Stomach (tissue), 8 donors: ENCODE measurements at regions not wholly inside any gene's neighbourhood (a gene's known extent, or its start where the extent isn't known, plus 50 kb on each side); places are given as distances from the start of the nearest gene placed in this dataset.

Source experiments
- DNase-seq, 2 donors: peaks; one replicate each; pipeline versions ENCODE4 v3.0.0 to v3.0.0-alpha.2; 2013 to 2019
- H3K27ac ChIP-seq, 5 donors: fragments of 200-600 bp in 4 of 5; sonication (generic) in 4 of 5; one replicate each; pipeline ENCODE4 v1.5.1; 2013 to 2019; ENCODE audit warnings: mild to moderate bottlenecking in 1 of 5, moderate library complexity in 1 of 5
- H3K27me3 ChIP-seq, 3 donors: fragments of 200-600 bp; sonication (generic); one replicate each; pipeline ENCODE4 v1.5.1; 2017 to 2019; ENCODE audit warnings: mixed run types in 1 of 3
- H3K36me3 ChIP-seq, 4 donors: fragments of 200-600 bp; sonication (generic); 1 replicate in 3 of 4; 2 replicates in 1 of 4; pipeline ENCODE4 v1.5.1; 2016 to 2019
- H3K4me1 ChIP-seq, 4 donors: fragments of 200-600 bp; sonication (generic); one replicate each; pipeline ENCODE4 v1.5.1; 2016 to 2019
- H3K4me3 ChIP-seq, 4 donors: fragments of 200-600 bp; sonication (generic) in 3 of 4; one replicate each; pipeline ENCODE4 v1.5.1; 2016 to 2019; ENCODE audit warnings: mild to moderate bottlenecking in 1 of 4
- H3K9me3 ChIP-seq, 4 donors: fragments of 200-600 bp; sonication (generic); one replicate each; pipeline ENCODE4 v1.5.1; 2016 to 2019
- EP300 ChIP-seq: sonication (generic); formaldehyde crosslinking; IDR thresholded peaks from one replicate; pipeline ENCODE4 v1.6.1; 2017; ENCODE audit warnings: antibody characterized with exemption
- POLR2A ChIP-seq, 4 donors: fragments of 450-650 bp; IDR thresholded peaks; one replicate each; pipeline ENCODE4 v1.6.1; 2016; ENCODE audit warnings: antibody characterized with exemption in 4 of 4, control low read depth in 2 of 4, mild to moderate bottlenecking in 1 of 4, moderate library complexity in 1 of 4
- POLR2AphosphoS5 ChIP-seq, 3 donors: sonication (generic); formaldehyde crosslinking; IDR thresholded peaks; one replicate each; pipeline ENCODE4 v1.6.1; 2016; ENCODE audit warnings: antibody characterized with exemption in 3 of 3
- WGBS, 5 donors: extraction: QIAGEN DNeasy Blood & Tissue Kit in 3 of 5; methylation state at CpG; one replicate each; pipeline versions ENCODE4 v1.1.5 to v1.1.7; 2013 to 2018; 5-methylcytosine and 5-hydroxymethylcytosine counted together
- intact Hi-C: fragments of 100-400 bp; cut with DNase I; formaldehyde crosslinking; loops from one replicate; pipeline ENCODE4 v1.15.1; 2023; ENCODE audit warnings: low total_unique reads
- TF ChIP-seq, protein P1 (sequence below), 7 experiments: fragments of 450-650 bp in 4 of 7; fragments of 200-600 bp in 3 of 7; sonication (generic) in 3 of 7; IDR thresholded peaks; one replicate each; pipeline ENCODE4 v1.5.1; 2016 to 2019; ENCODE audit warnings: antibody characterized with exemption in 7 of 7, control low read depth in 2 of 7, mild to moderate bottlenecking in 1 of 7
- donor health status: healthy with polysubstance abuse.
- donor health status: Bipolar disorder and iron deficiency.
- donor health status: healthy.

DNA sequence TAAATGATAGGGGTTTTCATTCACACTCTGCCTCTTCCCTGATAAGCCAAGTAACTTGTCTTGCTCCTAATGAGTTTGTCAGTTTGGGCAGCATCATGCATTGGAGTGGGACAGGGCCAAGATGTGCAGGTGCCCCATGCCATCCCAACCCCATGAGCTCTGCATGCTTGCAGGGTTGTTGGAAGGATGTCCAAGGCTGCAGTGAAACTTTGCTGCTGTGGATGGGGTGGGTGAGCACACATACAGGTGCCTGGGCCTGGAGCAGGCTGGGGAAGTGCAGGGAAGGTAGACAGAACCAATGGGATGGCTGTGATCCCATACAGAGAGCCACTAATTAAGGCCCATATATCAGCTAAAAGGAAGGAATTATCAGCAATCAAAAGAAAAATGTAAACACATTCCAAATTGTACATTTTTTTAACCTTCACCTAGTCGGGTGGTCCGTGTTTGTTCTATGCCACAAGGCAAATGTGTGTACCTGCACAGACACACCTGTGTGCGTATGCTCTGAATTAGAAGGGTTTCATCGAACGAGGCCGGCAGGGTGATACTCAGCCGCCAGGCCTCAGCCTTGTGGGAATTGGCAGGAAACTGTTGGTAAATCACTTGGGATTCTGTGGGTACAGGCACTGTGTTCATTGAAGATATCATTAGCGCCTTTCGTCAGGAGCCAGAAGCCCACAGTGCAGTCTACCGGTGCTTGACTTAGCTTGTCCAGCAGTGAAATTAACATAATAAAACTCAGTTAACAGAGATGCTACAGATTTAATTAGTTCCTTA, 342.9 kb downstream of the MYCN start:
- 46 to 74% (median 58%) methylated on average over 10 of the region's 10 CpGs for WGBS, 5 donors
- H3K4me1 ChIP-seq: peaks cover 0 to 5% (median 0%) of the 10 kb centered on the region in 4 donors
- TF ChIP-seq EP300 (no peak), POLR2AphosphoS5 (IDR thresholded peaks at IDR 0.05) (no peak), POLR2A (IDR thresholded peaks at IDR 0.05) (no peak)
- TF ChIP-seq, protein P1, sequence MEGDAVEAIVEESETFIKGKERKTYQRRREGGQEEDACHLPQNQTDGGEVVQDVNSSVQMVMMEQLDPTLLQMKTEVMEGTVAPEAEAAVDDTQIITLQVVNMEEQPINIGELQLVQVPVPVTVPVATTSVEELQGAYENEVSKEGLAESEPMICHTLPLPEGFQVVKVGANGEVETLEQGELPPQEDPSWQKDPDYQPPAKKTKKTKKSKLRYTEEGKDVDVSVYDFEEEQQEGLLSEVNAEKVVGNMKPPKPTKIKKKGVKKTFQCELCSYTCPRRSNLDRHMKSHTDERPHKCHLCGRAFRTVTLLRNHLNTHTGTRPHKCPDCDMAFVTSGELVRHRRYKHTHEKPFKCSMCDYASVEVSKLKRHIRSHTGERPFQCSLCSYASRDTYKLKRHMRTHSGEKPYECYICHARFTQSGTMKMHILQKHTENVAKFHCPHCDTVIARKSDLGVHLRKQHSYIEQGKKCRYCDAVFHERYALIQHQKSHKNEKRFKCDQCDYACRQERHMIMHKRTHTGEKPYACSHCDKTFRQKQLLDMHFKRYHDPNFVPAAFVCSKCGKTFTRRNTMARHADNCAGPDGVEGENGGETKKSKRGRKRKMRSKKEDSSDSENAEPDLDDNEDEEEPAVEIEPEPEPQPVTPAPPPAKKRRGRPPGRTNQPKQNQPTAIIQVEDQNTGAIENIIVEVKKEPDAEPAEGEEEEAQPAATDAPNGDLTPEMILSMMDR (IDR thresholded peaks at IDR 0.05): no peak
- H3K36me3 ChIP-seq: no peaks in the 10 kb centered on the region
- intact Hi-C loops: loop anchor here (10.0 kb wide), 1 partner anchor 348 kb away; no protein-coding TSS in a partner anchor
- DNase-seq: peak in 1 of 2 donors; percentile 18
- H3K27ac ChIP-seq: no peak overlapping the region
- no peaks in the 10 kb centered on the region for H3K27me3 ChIP-seq
- H3K9me3 ChIP-seq: no peaks in the 10 kb centered on the region
- H3K4me3 ChIP-seq: no peak overlapping the region

DNA sequence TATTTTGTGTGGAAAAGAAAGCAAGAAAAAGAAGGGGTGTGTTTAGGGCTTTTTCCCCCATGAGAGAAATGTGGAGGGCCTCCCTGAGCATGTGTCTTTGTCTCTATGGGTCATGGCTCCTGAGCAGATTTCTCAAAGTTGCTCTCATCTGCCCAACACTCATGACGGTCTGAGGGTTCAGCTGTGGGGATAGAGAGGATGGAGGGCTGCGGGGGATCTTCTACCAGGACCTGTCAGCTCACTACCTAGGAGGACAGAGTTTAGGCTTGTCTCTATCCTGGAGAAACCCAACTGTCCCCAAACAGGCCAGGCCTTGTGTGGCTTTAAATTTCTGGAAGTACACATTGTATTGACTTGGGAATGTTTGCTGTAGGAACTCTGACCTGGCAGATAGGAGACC, 342.2 kb downstream of the MYCN start:
- 78 to 89% (median 85%) methylated on average over 2 of the region's 2 CpGs for WGBS, 5 donors
- intact Hi-C loops: loop anchor here (10.0 kb wide), 1 partner anchor 348 kb away; no protein-coding TSS in a partner anchor
- Histone ChIP-seq H3K4me3 (no peak overlapping the region), H3K27ac (no peak overlapping the region), H3K4me1 (peaks cover 0 to 5% (median 0%) of the 10 kb centered on the region in 4 donors), H3K9me3 (no peaks in the 10 kb centered on the region), H3K27me3 (no peaks in the 10 kb centered on the region), H3K36me3 (no peaks in the 10 kb centered on the region)
- DNase-seq: no peak
- TF ChIP-seq EP300 (no peak), POLR2A (IDR thresholded peaks at IDR 0.05) (no peak), POLR2AphosphoS5 (IDR thresholded peaks at IDR 0.05) (no peak)
- TF ChIP-seq, protein P1 (IDR thresholded peaks at IDR 0.05): no peak

DNA sequence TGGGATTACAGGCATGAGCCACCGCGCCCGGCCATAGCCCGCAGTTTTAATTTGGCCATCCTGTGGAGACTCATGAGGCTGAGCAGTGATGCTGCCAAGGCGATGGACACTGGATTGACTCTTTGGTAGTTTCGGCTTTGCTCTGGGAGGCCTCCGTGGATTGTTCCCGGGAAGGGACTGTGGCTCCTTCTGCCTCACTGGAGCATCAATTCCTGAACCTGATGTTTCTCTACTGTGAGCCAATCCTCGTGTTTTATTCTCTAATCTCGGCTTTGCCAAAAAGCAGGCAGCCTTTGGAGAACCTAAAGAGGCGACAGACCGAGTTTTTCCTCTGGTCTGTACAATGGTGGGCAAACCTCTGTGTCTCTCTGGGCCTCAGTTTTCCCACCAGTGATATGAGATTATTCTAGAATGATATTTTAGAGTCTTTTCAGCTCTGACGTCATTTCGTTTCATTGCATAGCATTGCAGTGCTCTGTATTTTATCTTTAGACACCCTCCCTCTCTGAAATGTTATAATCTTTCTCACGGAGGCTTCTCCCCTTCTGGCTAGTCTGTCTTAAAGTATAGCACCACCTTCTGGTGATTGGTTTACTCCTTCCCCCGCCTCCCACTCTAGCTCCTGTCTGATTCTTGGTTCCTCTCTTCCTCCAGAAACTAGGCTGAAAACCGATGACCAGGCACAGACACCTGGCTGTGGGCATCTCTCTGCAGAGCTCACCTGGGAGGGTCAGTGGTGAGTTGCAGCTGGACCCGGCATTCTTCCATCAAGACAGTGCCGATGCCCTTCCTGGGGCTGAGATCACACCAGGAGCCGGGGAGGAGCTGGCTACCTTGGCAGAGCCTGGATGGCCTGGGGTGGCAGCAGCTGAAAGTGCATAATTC, 341.3 kb downstream of the MYCN start:
- Histone ChIP-seq H3K36me3 (no peaks in the 10 kb centered on the region), H3K27me3 (no peaks in the 10 kb centered on the region), H3K27ac (no peak overlapping the region), H3K9me3 (no peaks in the 10 kb centered on the region), H3K4me3 (no peak overlapping the region), H3K4me1 (peaks cover 0 to 5% (median 0%) of the 10 kb centered on the region in 4 donors)
- peak; percentile 38 to 76 for DNase-seq
- 53 to 62% (median 57%) methylated on average over 17 to 20 of the region's 20 CpGs for WGBS, 5 donors
- TF ChIP-seq POLR2AphosphoS5 (IDR thresholded peaks at IDR 0.05) (no peak), EP300 (no peak)
- TF ChIP-seq, protein P1 (IDR thresholded peaks at IDR 0.05): peak in 5 of 7 experiments; percentile 28 to 52 (median 45)
- intact Hi-C loops: loop anchor here (10.0 kb wide), 1 partner anchor 347 kb away; no protein-coding TSS in a partner anchor

DNA sequence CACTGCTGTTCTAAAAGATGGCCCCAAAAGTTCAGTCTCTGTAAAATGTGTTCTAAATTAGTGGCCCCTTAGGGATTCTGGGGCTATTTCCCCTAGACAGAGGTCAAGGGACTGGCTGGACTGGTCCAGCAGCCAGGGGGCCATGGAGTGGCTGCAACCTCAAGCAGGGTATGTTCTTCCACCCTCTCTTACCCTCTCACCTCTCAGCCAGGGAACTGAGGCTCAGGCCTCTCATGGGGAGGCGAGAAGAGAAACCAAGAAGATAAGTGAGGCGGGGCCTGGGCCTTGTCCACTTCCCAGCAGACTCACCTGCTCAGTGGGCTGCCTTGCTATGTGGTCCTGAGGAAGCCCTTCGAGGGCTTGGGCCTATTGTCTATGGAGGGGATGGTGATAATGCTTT, 339.7 kb downstream of the MYCN start:
- TF ChIP-seq POLR2AphosphoS5 (IDR thresholded peaks at IDR 0.05) (no peak), POLR2A (IDR thresholded peaks at IDR 0.05) (no peak), EP300 (no peak)
- TF ChIP-seq, protein P1 (IDR thresholded peaks at IDR 0.05): no peak
- 65 to 94% (median 86%) methylated on average over 3 of the region's 3 CpGs for WGBS, 5 donors
- Histone ChIP-seq H3K27ac (no peak overlapping the region), H3K4me3 (no peak overlapping the region), H3K4me1 (peaks cover 0 to 5% (median 0%) of the 10 kb centered on the region in 4 donors), H3K9me3 (no peaks in the 10 kb centered on the region), H3K27me3 (no peaks in the 10 kb centered on the region), H3K36me3 (no peaks in the 10 kb centered on the region)
- intact Hi-C loops: loop anchor here (10.0 kb wide), 1 partner anchor 345 kb away; no protein-coding TSS in a partner anchor
- no peak for DNase-seq
